H1 (cell line): ENCODE measurements at regions not wholly inside any gene's neighbourhood (a gene's known extent, or its start where the extent isn't known, plus 50 kb on each side); places are given as distances from the start of the nearest gene placed in this dataset.

ENCODE experiments used
- CTCF ChIA-PET: fragments of 300-600 bp; sonication (Branson Sonifier 250); formaldehyde crosslinking; loops from one replicate; lab custom pipeline; 2021; ENCODE audit not compliant: partially characterized antibody; lab: Charles Lee
- POLR2A ChIA-PET: fragments of 300-600 bp; sonication (Branson Sonifier 250); formaldehyde crosslinking; loops from one replicate; lab custom pipeline; 2021; ENCODE audit warnings: inconsistent platforms; ENCODE audit not compliant: partially characterized antibody; lab: Charles Lee
- DNase-seq, 2 experiments: peaks; one replicate each; pipeline versions ENCODE4 v3.0.0 to v3.0.0-alpha.2; 2010 to 2022; ENCODE audit warnings: low spot score in 2 of 2, low read depth in 1 of 2, mixed read lengths in 1 of 2
- FAIRE-seq: peaks from 2 replicates; lab custom pipeline; 2011; peaks lifted over from hg19 to GRCh38; lab: Jason Lieb, UNC
- H2AFZ ChIP-seq: 2 replicates; pipeline ENCODE4 v1.8.1; 2012; ENCODE audit warnings: low read length, inconsistent platforms
- H2AK5ac ChIP-seq: 2 replicates; pipeline ENCODE4 v1.6.1; 2013; ENCODE audit warnings: low read depth, low read length
- H2BK120ac ChIP-seq: replicated peaks from 2 replicates; pipeline ENCODE3; 2013; ENCODE audit warnings: low read depth, low read length, inconsistent platforms
- H2BK12ac ChIP-seq: 2 replicates; pipeline ENCODE4 v1.6.1; 2013; ENCODE audit warnings: low read depth, low read length
- H2BK15ac ChIP-seq: 2 replicates; pipeline ENCODE4 v1.6.1; 2013; ENCODE audit warnings: low read length
- H2BK20ac ChIP-seq: 2 replicates; pipeline ENCODE4 v1.6.1; 2013; ENCODE audit warnings: low read length
- H2BK5ac ChIP-seq: 2 replicates; pipeline ENCODE4 v1.6.1; 2013; ENCODE audit warnings: low read depth, low read length
- H3K14ac ChIP-seq: 2 replicates; pipeline ENCODE4 v1.6.1; 2013; ENCODE audit warnings: inconsistent platforms; ENCODE audit not compliant: insufficient read length
- H3K18ac ChIP-seq: 2 replicates; pipeline ENCODE4 v1.6.1; 2013; ENCODE audit warnings: low read length; ENCODE audit errors: extremely low read depth
- H3K23ac ChIP-seq: 2 replicates; pipeline ENCODE4 v1.6.1; 2013; ENCODE audit warnings: inconsistent platforms; ENCODE audit not compliant: insufficient read length
- H3K23me2 ChIP-seq: 2 replicates; pipeline ENCODE4 v1.6.1; 2013; ENCODE audit warnings: low read depth, low read length
- H3K27ac ChIP-seq: 2 replicates; pipeline ENCODE4 v1.6.1; 2011; ENCODE audit warnings: low read depth, low read length, inconsistent platforms
- H3K27me3 ChIP-seq, 4 experiments: replicated peaks in 1 of 4; 1 replicate in 1 of 4; 2 replicates in 3 of 4; pipeline versions ENCODE4 v1.6.1 to v1.8.1; 2011 to 2013; ENCODE audit warnings: low read length in 3 of 4, mild to moderate bottlenecking in 3 of 4, inconsistent platforms in 2 of 4, mixed read lengths in 2 of 4, moderate library complexity in 1 of 4; ENCODE audit not compliant: control insufficient read depth in 3 of 4, insufficient read depth in 3 of 4; ENCODE audit errors: extremely low read depth in 1 of 4
- H3K36me3 ChIP-seq, 4 experiments: 2 replicates each; pipeline versions ENCODE4 v1.6.1 to v1.8.1; 2011 to 2013; ENCODE audit warnings: mild to moderate bottlenecking in 4 of 4, low read length in 3 of 4, moderate library complexity in 2 of 4, control low read depth in 1 of 4, inconsistent platforms in 1 of 4; ENCODE audit not compliant: insufficient read depth in 4 of 4, control insufficient read depth in 2 of 4
- H3K4ac ChIP-seq: replicated peaks from 2 replicates; pipeline ENCODE3; 2013; ENCODE audit warnings: low read length, low read depth, mixed read lengths, inconsistent platforms; ENCODE audit not compliant: insufficient read length
- H3K4me1 ChIP-seq, 4 experiments: replicated peaks in 1 of 4; 1 replicate in 1 of 4; 2 replicates in 3 of 4; pipeline versions ENCODE4 v1.6.1 to v1.8.1; 2011 to 2013; ENCODE audit warnings: low read length in 3 of 4, inconsistent platforms in 2 of 4, mixed read lengths in 1 of 4; ENCODE audit not compliant: insufficient read depth in 4 of 4, control insufficient read depth in 3 of 4
- H3K4me2 ChIP-seq, 2 experiments: 2 replicates each; pipeline versions ENCODE4 v1.6.1 to v1.8.1; 2011 to 2013; ENCODE audit warnings: low read depth in 2 of 2, low read length in 2 of 2, control low read depth in 1 of 2, inconsistent platforms in 1 of 2, mild to moderate bottlenecking in 1 of 2; ENCODE audit not compliant: insufficient read depth in 1 of 2
- H3K4me3 ChIP-seq, 4 experiments: fragments of 200-600, 300-600 bp in 1 of 4; sonication (generic), shearing (Covaris generic), sonication (Bioruptor Twin) in 1 of 4; 2 replicates each; pipeline versions ENCODE4 v1.5.1 to v1.8.1; 2011 to 2016; ENCODE audit warnings: low read length in 4 of 4, low read depth in 3 of 4, control low read depth in 2 of 4, inconsistent platforms in 2 of 4, mild to moderate bottlenecking in 2 of 4, mixed read lengths in 1 of 4, moderate library complexity in 1 of 4; ENCODE audit not compliant: insufficient read depth in 2 of 4; ENCODE audit errors: extremely low read depth in 1 of 4
- H3K56ac ChIP-seq: replicated peaks from 2 replicates; pipeline ENCODE3; 2013; ENCODE audit warnings: low read depth, mild to moderate bottlenecking, mixed read lengths, low read length, inconsistent platforms; ENCODE audit not compliant: insufficient read length
- H3K79me1 ChIP-seq: 2 replicates; pipeline ENCODE4 v1.6.1; 2013; ENCODE audit warnings: low read depth, low read length, control low read depth
- H3K79me2 ChIP-seq, 2 experiments: 2 replicates each; pipeline versions ENCODE4 v1.6.1 to v1.8.1; 2012 to 2013; ENCODE audit warnings: low read length in 2 of 2, mild to moderate bottlenecking in 2 of 2, inconsistent platforms in 1 of 2; ENCODE audit not compliant: insufficient read depth in 2 of 2, control insufficient read depth in 1 of 2
- H3K9ac ChIP-seq, 4 experiments: replicated peaks in 1 of 4; 1 replicate in 1 of 4; 2 replicates in 3 of 4; pipeline versions ENCODE4 v1.6.1 to v1.8.1; 2011 to 2013; ENCODE audit warnings: low read depth in 3 of 4, low read length in 3 of 4, control low read depth in 2 of 4, mild to moderate bottlenecking in 2 of 4, moderate library complexity in 2 of 4, inconsistent platforms in 1 of 4; ENCODE audit errors: extremely low read depth in 1 of 4
- H3K9me3 ChIP-seq, 2 experiments: 2 replicates each; pipeline versions ENCODE4 v1.6.1 to v1.8.1; 2012 to 2013; ENCODE audit warnings: mild to moderate bottlenecking in 2 of 2, moderate library complexity in 2 of 2, control low read depth in 1 of 2, inconsistent platforms in 1 of 2, low read depth in 1 of 2, low read length in 1 of 2, mixed read lengths in 1 of 2; ENCODE audit not compliant: insufficient read depth in 2 of 2
- H4K20me1 ChIP-seq, 2 experiments: replicated peaks in 1 of 2; 2 replicates each; pipeline versions ENCODE3 to v1.8.1; 2011 to 2013; ENCODE audit warnings: inconsistent platforms in 2 of 2, low read length in 2 of 2, mild to moderate bottlenecking in 1 of 2; ENCODE audit not compliant: insufficient read depth in 2 of 2, control insufficient read depth in 1 of 2
- H4K5ac ChIP-seq: 2 replicates; pipeline ENCODE4 v1.6.1; 2013; ENCODE audit warnings: low read length, low read depth, mixed read lengths, inconsistent platforms; ENCODE audit not compliant: insufficient read length
- H4K8ac ChIP-seq: 2 replicates; pipeline ENCODE4 v1.8.0; 2013; ENCODE audit warnings: mild to moderate bottlenecking, moderate library complexity, low read length, inconsistent platforms; ENCODE audit not compliant: insufficient read depth; ENCODE audit errors: extremely low read depth
- H4K91ac ChIP-seq: replicated peaks from 2 replicates; pipeline ENCODE3; 2013; ENCODE audit warnings: low read length, mixed read lengths, inconsistent platforms; ENCODE audit not compliant: insufficient read length
- BACH1 ChIP-seq: IDR thresholded peaks from 2 replicates; pipeline ENCODE4 v1.6.1; 2012; ENCODE audit warnings: low read length, improper control_type of control experiment
- CTCF ChIP-seq, 3 experiments: IDR thresholded peaks; 1 replicate in 2 of 3; 2 replicates in 1 of 3; pipeline versions ENCODE4 v1.5.1 to v1.6.1; 2011; ENCODE audit warnings: low read length in 3 of 3, mild to moderate bottlenecking in 3 of 3, inconsistent platforms in 2 of 3, low read depth in 1 of 3, moderate library complexity in 1 of 3; ENCODE audit not compliant: insufficient read depth in 1 of 3; ENCODE audit errors: control extremely low read depth in 1 of 3
- KDM1A ChIP-seq: fragments of 200-600, 300-600 bp; sonication (generic); IDR thresholded peaks from 2 replicates; pipeline ENCODE4 v1.7.1; 2016; ENCODE audit warnings: mild to moderate bottlenecking, low read length, borderline replicate concordance
- PHF8 ChIP-seq: fragments of 200-600 bp; sonication (generic); conservative IDR thresholded peaks from 2 replicates; pipeline ENCODE4 v1.7.1; 2012; ENCODE audit warnings: low read depth, mild to moderate bottlenecking, inconsistent platforms, low read length, moderate library complexity
- SIRT6 ChIP-seq: IDR thresholded peaks from one replicate; pipeline ENCODE4 v1.7.1; 2012; ENCODE audit warnings: low read length, inconsistent platforms
- SIX5 ChIP-seq: IDR thresholded peaks from 2 replicates; pipeline ENCODE4 v1.6.1; 2011; ENCODE audit warnings: mild to moderate bottlenecking, low read depth, low read length
- WGBS, 2 experiments: shearing (Covaris generic) in 1 of 2; methylation state at CpG; one replicate each; pipeline versions ENCODE4 v1.1.6 to v1.1.7; 2013 to 2015; ENCODE audit warnings: low lambda C conversion rate in 2 of 2, mixed read lengths in 2 of 2, inconsistent platforms in 1 of 2, low coverage in 1 of 2, missing lambda C conversion rate in 1 of 2; ENCODE audit not compliant: insufficient replicate concordance in 2 of 2, insufficient coverage in 1 of 2, insufficient read length in 1 of 2; ENCODE audit errors: extremely low coverage in 1 of 2, missing lambda C conversion rate in 1 of 2; 5-methylcytosine and 5-hydroxymethylcytosine counted together

GRCh38 chr19:28519952-28520861, 692.7 kb downstream of the UQCRFS1 start:
- H2AFZ ChIP-seq = no peak overlapping the region
- H3K27ac ChIP-seq = no peak overlapping the region
- no peak overlapping the region for H3K23ac ChIP-seq
- 85% methylated on average over 15 of the region's 15 CpGs; no CpG with 5 or more reads in 1 of the 2 experiments for WGBS, 2 experiments
- H2BK20ac ChIP-seq = no peak overlapping the region
- H3K79me2 ChIP-seq = no peaks in the 10 kb centered on the region
- H4K91ac ChIP-seq = no peak overlapping the region
- no peak overlapping the region for H3K14ac ChIP-seq
- no peaks in the 10 kb centered on the region for H3K9me3 ChIP-seq
- H3K18ac ChIP-seq = no peak overlapping the region
- CTCF ChIA-PET = interaction anchor here (0.8 to 1.8 kb wide), 5 partner anchors 10 to 359 kb away, joined by 3 to 6 read pairs (median 4); no protein-coding TSS in a partner anchor
- no peak overlapping the region for H3K56ac ChIP-seq
- H3K27me3 ChIP-seq = no peaks in the 10 kb centered on the region
- no peak overlapping the region for H2AK5ac ChIP-seq
- no peak overlapping the region for H2BK5ac ChIP-seq
- no peak overlapping the region for H2BK12ac ChIP-seq
- POLR2A ChIA-PET = no interaction called here
- H2BK15ac ChIP-seq = no peak overlapping the region
- TF ChIP-seq KDM1A (no peak), SIX5 (no peak), SIRT6 (no peak), BACH1 (no peak), PHF8 (no peak), CTCF (IDR thresholded peaks at IDR 0.05; ENCODE audit: control extremely low read depth in 1 of 3, insufficient read depth in 1 of 3, low read depth in 1 of 3, low read length in 3 of 3) (no peak)
- no peak overlapping the region for H3K9ac ChIP-seq
- no peaks in the 10 kb centered on the region for H3K23me2 ChIP-seq
- H2BK120ac ChIP-seq = no peak overlapping the region
- peaks cover 0 to 3% (median 1%) of the 10 kb centered on the region in 4 experiments; a peak in 3 of 7 replicates for H3K4me1 ChIP-seq
- H4K20me1 ChIP-seq = no peaks in the 10 kb centered on the region
- no peaks in the 10 kb centered on the region for H3K36me3 ChIP-seq
- peak in 1 of 2 experiments; percentile 41 for DNase-seq
- H4K5ac ChIP-seq = no peak overlapping the region
- no peaks in the 10 kb centered on the region for H3K79me1 ChIP-seq
- no peak overlapping the region for H4K8ac ChIP-seq
- no peak for FAIRE-seq
- H3K4me3 ChIP-seq = no peak overlapping the region
- H3K4ac ChIP-seq = no peak overlapping the region
- H3K4me2 ChIP-seq = no peak overlapping the region
